Kidney (tissue), 13 donors: ENCODE measurements at regions not wholly inside any gene's neighbourhood (a gene's known extent, or its start where the extent isn't known, plus 50 kb on each side); places are given as distances from the start of the nearest gene placed in this dataset.

ENCODE experiments used
- DNase-seq, 5 donors: peaks; one replicate each; pipeline ENCODE4 v3.0.0-alpha.2; 2013 to 2020
- FAIRE-seq: peaks from 2 replicates; lab custom pipeline; 2012; peaks lifted over from hg19 to GRCh38; lab: Jason Lieb, UNC
- H3K27ac ChIP-seq, 2 donors: one replicate each; pipeline ENCODE4 v1.7.0; 2013; ENCODE audit warnings: low read depth in 2 of 2, low read length in 2 of 2, inconsistent platforms in 1 of 2
- H3K27me3 ChIP-seq: one replicate; pipeline ENCODE4 v1.7.1; 2013; ENCODE audit warnings: low read length, inconsistent platforms; ENCODE audit not compliant: control insufficient read depth, insufficient read depth
- H3K36me3 ChIP-seq, 3 donors: one replicate each; pipeline versions ENCODE4 v1.7.0 to v1.7.1; 2013; ENCODE audit warnings: low read length in 3 of 3, control low read depth in 1 of 3, inconsistent platforms in 1 of 3; ENCODE audit not compliant: insufficient read depth in 3 of 3, control insufficient read depth in 2 of 3
- H3K4me1 ChIP-seq, 3 donors: one replicate each; pipeline versions ENCODE4 v1.7.0 to v1.7.1; 2013; ENCODE audit warnings: low read length in 3 of 3, inconsistent platforms in 1 of 3, low read depth in 1 of 3; ENCODE audit not compliant: control insufficient read depth in 2 of 3, insufficient read depth in 2 of 3
- H3K4me3 ChIP-seq, 3 donors: one replicate each; pipeline versions ENCODE4 v1.7.0 to v1.8.1; 2013; ENCODE audit warnings: low read length in 3 of 3, control low read depth in 1 of 3, inconsistent platforms in 1 of 3
- H3K9ac ChIP-seq, 3 donors: one replicate each; pipeline versions ENCODE4 v1.7.0 to v1.7.1; 2013; ENCODE audit warnings: low read length in 3 of 3, control low read depth in 1 of 3, inconsistent platforms in 1 of 3
- H3K9me3 ChIP-seq, 3 donors: one replicate each; pipeline versions ENCODE4 v1.7.0 to v1.7.1; 2013; ENCODE audit warnings: low read length in 3 of 3, control low read depth in 1 of 3, inconsistent platforms in 1 of 3; ENCODE audit not compliant: control insufficient read depth in 2 of 3, insufficient read depth in 1 of 3
- intact Hi-C: fragments of 100-400 bp; cut with DNase I; formaldehyde crosslinking; loops from one replicate; pipeline ENCODE4 v1.11.1; 2022
- TF ChIP-seq, protein P1 (sequence below): IDR thresholded peaks from 3 replicates; pipeline ENCODE4 v1.5.1; 2012; ENCODE audit warnings: mild to moderate bottlenecking, moderate library complexity, borderline replicate concordance; ENCODE audit not compliant: insufficient read depth; ENCODE audit errors: extremely low read depth
- donor health status: control.
- donor health status: control.
- donor health status: control.
- donor health status: control.
- donor health status: control.
- donor health status: DM: yes; HTN: yes; CAD: no.
- donor health status: Normal renal cell carcinoma (clear cell type).

DNA sequence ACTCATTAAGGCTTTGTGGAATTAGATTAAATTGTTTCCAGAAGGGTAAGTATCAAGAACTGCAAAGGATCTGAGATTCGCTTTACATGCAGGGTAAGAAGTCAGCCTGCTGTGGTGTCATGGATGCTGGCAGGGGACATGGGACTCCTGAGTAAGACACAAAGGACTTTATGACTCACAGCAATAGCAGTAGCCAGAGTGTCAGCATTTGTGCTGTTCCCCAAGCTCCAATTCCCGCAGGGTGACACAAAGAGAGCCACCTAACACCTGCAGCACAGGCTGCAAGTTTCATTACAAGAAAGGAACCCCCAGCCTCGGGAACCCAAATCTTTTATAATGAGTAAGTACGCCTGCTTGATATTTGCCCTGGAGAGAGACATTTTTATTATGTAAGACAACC lies 298.1 kb upstream of the POU3F1 start:
- Histone ChIP-seq H3K27ac (no peak overlapping the region), H3K4me3 (no peak overlapping the region), H3K27me3 (no peaks in the 10 kb centered on the region), H3K9me3 (peaks cover 0 to 11% (median 3%) of the 10 kb centered on the region in 3 donors), H3K36me3 (no peaks in the 10 kb centered on the region), H3K4me1 (no peaks in the 10 kb centered on the region), H3K9ac (no peak overlapping the region)
- FAIRE-seq, result no peak
- intact Hi-C loops, result no loop called here
- no peak for DNase-seq
- TF ChIP-seq, protein P1, sequence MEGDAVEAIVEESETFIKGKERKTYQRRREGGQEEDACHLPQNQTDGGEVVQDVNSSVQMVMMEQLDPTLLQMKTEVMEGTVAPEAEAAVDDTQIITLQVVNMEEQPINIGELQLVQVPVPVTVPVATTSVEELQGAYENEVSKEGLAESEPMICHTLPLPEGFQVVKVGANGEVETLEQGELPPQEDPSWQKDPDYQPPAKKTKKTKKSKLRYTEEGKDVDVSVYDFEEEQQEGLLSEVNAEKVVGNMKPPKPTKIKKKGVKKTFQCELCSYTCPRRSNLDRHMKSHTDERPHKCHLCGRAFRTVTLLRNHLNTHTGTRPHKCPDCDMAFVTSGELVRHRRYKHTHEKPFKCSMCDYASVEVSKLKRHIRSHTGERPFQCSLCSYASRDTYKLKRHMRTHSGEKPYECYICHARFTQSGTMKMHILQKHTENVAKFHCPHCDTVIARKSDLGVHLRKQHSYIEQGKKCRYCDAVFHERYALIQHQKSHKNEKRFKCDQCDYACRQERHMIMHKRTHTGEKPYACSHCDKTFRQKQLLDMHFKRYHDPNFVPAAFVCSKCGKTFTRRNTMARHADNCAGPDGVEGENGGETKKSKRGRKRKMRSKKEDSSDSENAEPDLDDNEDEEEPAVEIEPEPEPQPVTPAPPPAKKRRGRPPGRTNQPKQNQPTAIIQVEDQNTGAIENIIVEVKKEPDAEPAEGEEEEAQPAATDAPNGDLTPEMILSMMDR, result no peak

- no peak overlapping the region for H3K4me3 ChIP-seq
- no peaks in the 10 kb centered on the region for H3K36me3 ChIP-seq
- intact Hi-C loops, result no loop called here
- DNase-seq, result no peak
- no peaks in the 10 kb centered on the region for H3K4me1 ChIP-seq
- peaks cover 0 to 11% (median 3%) of the 10 kb centered on the region in 3 donors for H3K9me3 ChIP-seq
- H3K27me3 ChIP-seq, result no peaks in the 10 kb centered on the region
- FAIRE-seq, result no peak
- H3K27ac ChIP-seq, result no peak overlapping the region
- no peak overlapping the region for H3K9ac ChIP-seq
- TF ChIP-seq, protein P1, result no peak
These were observed 295.1 kb upstream of the POU3F1 start for GRCh38 chr1:38341694-38342093.

GRCh38 chr1:38340409-38340808 lies 293.8 kb upstream of the POU3F1 start:
- H3K9me3 ChIP-seq, result peaks cover 0 to 1% (median 0%) of the 10 kb centered on the region in 3 donors
- FAIRE-seq (no peak), DNase-seq (no peak)
- no peak overlapping the region for H3K27ac ChIP-seq
- TF ChIP-seq, protein P1, result no peak
- H3K4me3 ChIP-seq, result no peak overlapping the region
- intact Hi-C loops, result no loop called here
- no peaks in the 10 kb centered on the region for H3K4me1 ChIP-seq
- no peak overlapping the region for H3K9ac ChIP-seq
- peaks cover 2% of the 10 kb centered on the region for H3K27me3 ChIP-seq
- no peaks in the 10 kb centered on the region for H3K36me3 ChIP-seq

- no peak for FAIRE-seq
- H3K36me3 ChIP-seq, result no peaks in the 10 kb centered on the region
- intact Hi-C loops, result no loop called here
- no peak overlapping the region for H3K4me3 ChIP-seq
- no peaks in the 10 kb centered on the region for H3K4me1 ChIP-seq
- peaks cover 2% of the 10 kb centered on the region for H3K27me3 ChIP-seq
- no peak overlapping the region for H3K27ac ChIP-seq
- no peak for DNase-seq
- TF ChIP-seq, protein P1, result no peak
- H3K9me3 ChIP-seq, result no peaks in the 10 kb centered on the region
- H3K9ac ChIP-seq, result no peak overlapping the region
These were observed 291.1 kb upstream of the POU3F1 start for GRCh38 chr1:38337711-38338110.
